ENCODE measurements at regions not wholly inside any gene's neighbourhood (a gene's known extent, or its start where the extent isn't known, plus 50 kb on each side); places are given as distances from the start of the nearest gene placed in this dataset.

DNA sequence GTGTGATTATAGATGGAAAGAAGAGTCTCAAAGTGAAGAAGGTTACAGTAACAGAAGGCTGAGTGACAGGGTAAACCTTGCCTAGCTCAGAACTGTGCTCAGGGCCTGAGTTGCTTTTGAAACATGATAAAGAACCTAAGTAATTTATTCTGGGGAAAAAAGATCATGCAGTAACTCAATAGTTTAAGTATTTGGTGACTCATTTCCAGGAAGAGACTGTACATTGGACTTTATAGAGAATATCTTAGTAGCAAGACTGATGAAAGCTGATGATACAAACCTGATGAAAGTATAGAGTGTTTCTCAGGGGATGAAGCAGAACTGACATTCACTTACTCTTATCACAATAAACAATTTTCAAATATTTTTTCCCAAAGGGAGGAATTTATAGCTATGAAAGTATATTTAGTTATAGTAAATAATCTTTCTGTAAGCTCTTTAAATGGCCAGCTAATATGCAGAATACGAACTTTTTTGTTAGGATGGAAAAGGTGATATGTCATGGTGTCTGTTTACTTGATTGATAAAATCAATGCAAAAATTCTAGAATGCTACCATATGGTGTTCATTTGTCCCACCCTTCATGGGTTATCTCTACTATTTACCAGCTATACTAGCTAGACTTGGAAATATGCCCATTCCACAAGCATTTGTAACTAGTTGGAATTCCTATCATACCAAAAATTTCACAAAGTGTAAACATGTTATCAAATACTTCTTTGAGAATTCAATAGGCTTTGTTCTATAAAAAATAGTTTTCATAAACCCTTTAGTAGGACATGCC, 1265.5 kb upstream of the ACVR2A start:
- ATAC-seq (no peak), DNase-seq (no peak)
- Histone ChIP-seq H3K4me3 (no peak overlapping the region), H3K4me1 (no peaks in the 10 kb centered on the region), H3K9me3 (no peaks in the 10 kb centered on the region), H3K27me3 (no peaks in the 10 kb centered on the region), H3K36me3 (no peaks in the 10 kb centered on the region), H3K27ac (no peak overlapping the region)
- TF ChIP-seq, protein P1, sequence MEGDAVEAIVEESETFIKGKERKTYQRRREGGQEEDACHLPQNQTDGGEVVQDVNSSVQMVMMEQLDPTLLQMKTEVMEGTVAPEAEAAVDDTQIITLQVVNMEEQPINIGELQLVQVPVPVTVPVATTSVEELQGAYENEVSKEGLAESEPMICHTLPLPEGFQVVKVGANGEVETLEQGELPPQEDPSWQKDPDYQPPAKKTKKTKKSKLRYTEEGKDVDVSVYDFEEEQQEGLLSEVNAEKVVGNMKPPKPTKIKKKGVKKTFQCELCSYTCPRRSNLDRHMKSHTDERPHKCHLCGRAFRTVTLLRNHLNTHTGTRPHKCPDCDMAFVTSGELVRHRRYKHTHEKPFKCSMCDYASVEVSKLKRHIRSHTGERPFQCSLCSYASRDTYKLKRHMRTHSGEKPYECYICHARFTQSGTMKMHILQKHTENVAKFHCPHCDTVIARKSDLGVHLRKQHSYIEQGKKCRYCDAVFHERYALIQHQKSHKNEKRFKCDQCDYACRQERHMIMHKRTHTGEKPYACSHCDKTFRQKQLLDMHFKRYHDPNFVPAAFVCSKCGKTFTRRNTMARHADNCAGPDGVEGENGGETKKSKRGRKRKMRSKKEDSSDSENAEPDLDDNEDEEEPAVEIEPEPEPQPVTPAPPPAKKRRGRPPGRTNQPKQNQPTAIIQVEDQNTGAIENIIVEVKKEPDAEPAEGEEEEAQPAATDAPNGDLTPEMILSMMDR (IDR thresholded peaks at IDR 0.05): no peak
- intact Hi-C loops (cut with DNase I): no loop called here

DNA sequence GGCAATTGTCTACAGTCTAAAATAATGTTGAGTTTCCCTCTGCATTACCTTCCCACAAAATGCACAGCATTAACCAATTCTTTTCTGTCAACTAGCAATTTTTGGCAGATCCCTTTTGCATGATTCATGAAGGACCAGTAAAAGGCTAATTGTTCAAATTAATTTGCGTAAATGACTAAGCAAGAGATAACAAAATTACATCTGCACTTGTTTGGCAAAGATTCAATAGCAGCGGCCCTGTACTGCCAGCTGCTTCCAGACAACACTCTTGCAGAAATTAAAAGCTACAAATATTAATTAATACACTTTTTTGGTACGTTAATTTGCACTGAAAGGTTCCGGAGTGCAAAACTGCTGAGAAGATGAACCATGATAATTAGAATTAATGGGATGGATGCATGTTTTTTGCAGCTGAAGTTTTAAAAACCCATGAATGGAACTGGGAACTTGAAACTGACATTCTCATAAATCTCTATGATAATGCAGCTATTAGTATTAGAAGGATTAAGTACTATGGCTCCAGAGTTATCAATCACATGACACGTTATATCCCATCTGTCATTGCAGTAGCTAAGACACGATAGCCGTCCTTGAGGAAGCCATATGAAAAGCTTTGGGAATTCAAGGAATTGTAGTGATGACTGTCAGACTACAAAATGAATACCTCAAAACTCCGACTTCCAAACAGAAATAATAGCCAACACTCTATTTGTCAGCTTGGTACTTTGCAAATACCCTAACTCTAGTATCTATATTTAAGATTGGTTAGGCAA, 1268.3 kb upstream of the ACVR2A start:
- Histone ChIP-seq H3K9me3 (no peaks in the 10 kb centered on the region), H3K36me3 (no peaks in the 10 kb centered on the region), H3K4me3 (no peak overlapping the region), H3K27ac (no peak overlapping the region), H3K27me3 (no peaks in the 10 kb centered on the region), H3K4me1 (no peaks in the 10 kb centered on the region)
- TF ChIP-seq, protein P1 (IDR thresholded peaks at IDR 0.05): no peak
- no peak for DNase-seq
- no peak for ATAC-seq
- intact Hi-C loops (cut with DNase I): no loop called here

DNA sequence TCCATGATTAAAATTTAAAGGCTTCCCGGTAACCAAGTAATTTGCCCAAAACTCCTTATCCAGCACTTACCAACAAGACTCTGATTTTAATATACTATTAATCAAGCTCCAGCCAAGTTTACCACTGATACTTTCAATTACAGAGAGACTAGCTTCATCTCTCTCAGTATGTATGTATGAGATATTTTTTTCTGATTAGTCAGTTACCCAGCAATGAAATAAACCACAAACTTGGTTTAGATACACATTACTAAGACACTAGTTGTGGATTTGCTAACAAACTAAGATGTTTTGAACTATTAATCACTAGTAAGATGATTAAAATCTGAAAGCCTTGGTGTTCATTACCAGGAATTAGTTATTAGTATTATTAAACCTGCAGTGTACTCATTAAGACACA, 1272.2 kb upstream of the ACVR2A start:
- Histone ChIP-seq H3K36me3 (no peaks in the 10 kb centered on the region), H3K27ac (no peak overlapping the region), H3K4me1 (no peaks in the 10 kb centered on the region), H3K9me3 (no peaks in the 10 kb centered on the region), H3K27me3 (no peaks in the 10 kb centered on the region), H3K4me3 (no peak overlapping the region)
- intact Hi-C loops (cut with DNase I): no loop called here
- no peak for DNase-seq
- TF ChIP-seq, protein P1 (IDR thresholded peaks at IDR 0.05): no peak
- no peak for ATAC-seq

DNA sequence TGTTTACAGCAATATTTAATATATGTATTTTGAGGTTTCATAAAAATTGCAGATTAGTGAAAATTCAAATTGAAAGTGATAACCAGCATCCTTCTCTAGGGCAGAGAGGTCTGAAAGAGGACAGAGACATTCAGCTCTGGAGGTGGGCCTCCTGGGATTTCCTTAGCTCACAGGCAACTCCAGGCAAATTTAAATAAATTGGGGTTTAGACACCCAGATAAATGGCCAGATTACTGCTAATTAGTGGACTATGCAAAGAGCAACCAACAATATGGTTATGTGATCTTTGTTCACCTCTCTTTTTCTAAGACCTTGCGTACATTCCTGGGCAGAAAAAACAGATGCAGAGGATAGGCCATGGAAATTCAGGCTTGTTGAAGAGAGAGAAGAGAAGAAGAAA, 1282.8 kb upstream of the ACVR2A start:
- ATAC-seq: no peak
- H3K27me3 ChIP-seq: no peaks in the 10 kb centered on the region
- H3K4me1 ChIP-seq: no peaks in the 10 kb centered on the region
- no peaks in the 10 kb centered on the region for H3K9me3 ChIP-seq
- DNase-seq: no peak
- H3K36me3 ChIP-seq: no peaks in the 10 kb centered on the region
- intact Hi-C loops (cut with DNase I): no loop called here
- TF ChIP-seq, protein P1 (IDR thresholded peaks at IDR 0.05): no peak
- H3K27ac ChIP-seq: no peak overlapping the region
- H3K4me3 ChIP-seq: no peak overlapping the region

DNA sequence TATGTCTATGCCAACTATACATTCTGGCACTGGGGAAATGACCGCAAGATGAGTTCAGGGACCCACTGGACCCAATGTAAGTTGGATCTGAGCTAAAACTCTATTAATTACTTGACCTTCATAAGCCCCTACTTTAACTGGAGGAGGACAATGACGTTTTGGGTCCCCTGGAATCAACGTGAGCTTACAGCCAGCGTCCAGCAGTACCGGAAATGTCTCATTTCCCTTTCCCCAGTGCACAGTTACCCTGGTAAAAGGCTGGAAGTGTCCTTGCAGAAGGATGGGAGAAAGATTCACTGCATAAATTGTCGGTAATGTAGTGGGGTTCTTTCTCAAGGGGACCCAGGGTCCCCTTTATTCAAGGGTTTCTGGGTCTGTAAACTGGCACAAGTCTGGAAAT, 1297.6 kb upstream of the ACVR2A start:
- no peaks in the 10 kb centered on the region for H3K4me1 ChIP-seq

More for the DNA sequence above, 1297.6 kb upstream of the ACVR2A start:
- no peaks in the 10 kb centered on the region for H3K36me3 ChIP-seq
- TF ChIP-seq, protein P1 (IDR thresholded peaks at IDR 0.05): no peak
- ATAC-seq (no peak), DNase-seq (no peak)
- no peak overlapping the region for H3K27ac ChIP-seq
- intact Hi-C loops (cut with DNase I): no loop called here
- H3K27me3 ChIP-seq: no peaks in the 10 kb centered on the region
- no peak overlapping the region for H3K4me3 ChIP-seq
- H3K9me3 ChIP-seq: no peaks in the 10 kb centered on the region
